GM12878 (cell line): ENCODE measurements at regions not wholly inside any gene's neighbourhood (a gene's known extent, or its start where the extent isn't known, plus 50 kb on each side); places are given as distances from the start of the nearest gene placed in this dataset.

Experiments used
- ATF7 ChIP-seq: fragments of 450-650 bp; IDR thresholded peaks from 2 replicates; pipeline ENCODE4 v1.6.1; 2016; ENCODE audit warnings: low read depth, mild to moderate bottlenecking
- BMI1 ChIP-seq: fragments of 450-650 bp; IDR thresholded peaks from 2 replicates; pipeline ENCODE4 v1.6.1; 2016; ENCODE audit warnings: mild to moderate bottlenecking, moderate library complexity, borderline replicate concordance
- CTCF ChIP-seq, 3 experiments: IDR thresholded peaks in 2 of 3; conservative IDR thresholded peaks in 1 of 3; 2 replicates each; pipeline ENCODE4 v1.5.1; 2011; ENCODE audit warnings: low read depth in 3 of 3, low read length in 3 of 3, mild to moderate bottlenecking in 3 of 3, control low read depth in 2 of 3, moderate library complexity in 2 of 3, inconsistent platforms in 1 of 3, mixed read lengths in 1 of 3; ENCODE audit not compliant: control insufficient read depth in 2 of 3, insufficient read depth in 1 of 3; ENCODE audit errors: extremely low read depth in 1 of 3
- EP300 ChIP-seq, 2 experiments: fragments of 150-350 bp in 1 of 2; IDR thresholded peaks; 2 replicates each; pipeline ENCODE4 v1.6.1; 2011 to 2012; ENCODE audit warnings: low read depth in 2 of 2, low read length in 2 of 2, borderline replicate concordance in 1 of 2, improper control_type of control experiment in 1 of 2, inconsistent platforms in 1 of 2; ENCODE audit not compliant: control insufficient read depth in 1 of 2
- ETV6 ChIP-seq, 2 experiments: fragments of 450-650 bp in 1 of 2; IDR thresholded peaks in 1 of 2; conservative IDR thresholded peaks in 1 of 2; 2 replicates each; pipeline ENCODE4 v1.6.1; 2014; ENCODE audit warnings: antibody characterized with exemption in 1 of 2, borderline replicate concordance in 1 of 2, low read depth in 1 of 2, mild to moderate bottlenecking in 1 of 2, moderate library complexity in 1 of 2
- FOXM1 ChIP-seq: IDR thresholded peaks from 2 replicates; pipeline ENCODE4 v1.6.1; 2012; ENCODE audit warnings: low read depth, mild to moderate bottlenecking, inconsistent platforms, low read length, moderate library complexity
- MAX ChIP-seq: IDR thresholded peaks from 2 replicates; pipeline ENCODE4 v1.6.1; 2012; ENCODE audit warnings: low read depth, low read length, improper control_type of control experiment
- MXI1 ChIP-seq: fragments of 150-350 bp; IDR thresholded peaks from 2 replicates; pipeline ENCODE4 v1.6.1; 2011; ENCODE audit warnings: low read depth, mild to moderate bottlenecking, inconsistent platforms, low read length, improper control_type of control experiment
- NFYB ChIP-seq: IDR thresholded peaks from 2 replicates; pipeline ENCODE4 v1.6.1; 2011; ENCODE audit warnings: low read depth, mild to moderate bottlenecking, low read length, improper control_type of control experiment, moderate library complexity; ENCODE audit not compliant: insufficient read depth
- PML ChIP-seq: IDR thresholded peaks from 2 replicates; pipeline ENCODE4 v1.6.1; 2012; ENCODE audit warnings: low read length, inconsistent platforms
- POLR2A ChIP-seq: IDR thresholded peaks from 2 replicates; pipeline ENCODE4 v1.6.1; 2011; ENCODE audit warnings: low read depth, mild to moderate bottlenecking, low read length
- RAD21 ChIP-seq: IDR thresholded peaks from 2 replicates; pipeline ENCODE4 v1.6.1; 2011; ENCODE audit warnings: mild to moderate bottlenecking, low read depth, low read length, moderate library complexity; ENCODE audit not compliant: insufficient read depth
- RCOR1 ChIP-seq: conservative IDR thresholded peaks from 2 replicates; pipeline ENCODE4 v1.6.1; 2012; ENCODE audit warnings: low read depth, low read length, improper control_type of control experiment
- STAT3 ChIP-seq: IDR thresholded peaks from 2 replicates; pipeline ENCODE4 v1.6.1; 2011; ENCODE audit warnings: low read depth, low read length, improper control_type of control experiment

GRCh38 chr1:112849425-112850033 lies 106.5 kb downstream of the SLC16A1 start:
- TF ChIP-seq CTCF (IDR thresholded peaks at IDR 0.05 in 2 of 3, conservative IDR thresholded peaks at IDR 0.05 in 1 of 3; ENCODE audit: control insufficient read depth in 2 of 3, extremely low read depth in 1 of 3, insufficient read depth in 1 of 3, low read depth in 3 of 3, low read length in 3 of 3) (no peak), NFYB (no peak), PML (no peak), ETV6 (conservative IDR thresholded peaks at IDR 0.05 in 1 of 2, IDR thresholded peaks at IDR 0.05 in 1 of 2; ENCODE audit: borderline replicate concordance in 1 of 2, low read depth in 1 of 2) (no peak), EP300 (IDR thresholded peaks at IDR 0.05; ENCODE audit: borderline replicate concordance in 1 of 2, control insufficient read depth in 1 of 2, low read depth in 2 of 2, low read length in 2 of 2) (no peak), ATF7 (no peak), MAX (no peak), BMI1 (no peak), POLR2A (no peak), STAT3 (no peak), MXI1 (no peak), RAD21 (no peak), FOXM1 (no peak), RCOR1 (no peak)
